GM20431 (cell line): ENCODE measurements at regions not wholly inside any gene's neighbourhood (a gene's known extent, or its start where the extent isn't known, plus 50 kb on each side); places are given as distances from the start of the nearest gene placed in this dataset.

Source experiments
- in situ Hi-C: fragments of 300-500 bp; cut with MseI, MboI; formaldehyde crosslinking; loops from one replicate; pipeline ENCODE4 v1.15.0; 2020; ENCODE audit warnings: low sequenced_read_pairs; ENCODE audit not compliant: unreplicated experiment

DNA sequence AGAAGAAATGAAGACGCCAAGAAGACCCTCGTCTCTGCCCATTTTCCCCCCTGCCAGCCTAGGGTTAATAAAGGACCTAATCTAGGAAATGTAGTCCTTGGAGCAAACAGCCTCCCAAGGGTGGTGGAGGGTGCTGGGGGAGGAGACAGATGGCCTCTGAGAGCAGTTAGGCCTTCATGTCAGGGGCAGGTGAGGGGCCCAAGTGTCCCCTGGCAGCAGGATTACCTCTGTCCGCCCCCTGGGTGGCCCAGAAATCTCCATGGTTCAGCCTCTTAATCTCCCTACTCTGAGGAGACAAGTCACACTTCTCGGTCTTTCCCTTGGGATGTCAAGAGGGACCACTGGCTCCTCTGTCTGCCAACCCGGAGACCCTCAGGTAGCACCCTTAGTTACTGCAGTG, 365.4 kb upstream of the TNRC6C start:
- in situ Hi-C loops = no loop called here

DNA sequence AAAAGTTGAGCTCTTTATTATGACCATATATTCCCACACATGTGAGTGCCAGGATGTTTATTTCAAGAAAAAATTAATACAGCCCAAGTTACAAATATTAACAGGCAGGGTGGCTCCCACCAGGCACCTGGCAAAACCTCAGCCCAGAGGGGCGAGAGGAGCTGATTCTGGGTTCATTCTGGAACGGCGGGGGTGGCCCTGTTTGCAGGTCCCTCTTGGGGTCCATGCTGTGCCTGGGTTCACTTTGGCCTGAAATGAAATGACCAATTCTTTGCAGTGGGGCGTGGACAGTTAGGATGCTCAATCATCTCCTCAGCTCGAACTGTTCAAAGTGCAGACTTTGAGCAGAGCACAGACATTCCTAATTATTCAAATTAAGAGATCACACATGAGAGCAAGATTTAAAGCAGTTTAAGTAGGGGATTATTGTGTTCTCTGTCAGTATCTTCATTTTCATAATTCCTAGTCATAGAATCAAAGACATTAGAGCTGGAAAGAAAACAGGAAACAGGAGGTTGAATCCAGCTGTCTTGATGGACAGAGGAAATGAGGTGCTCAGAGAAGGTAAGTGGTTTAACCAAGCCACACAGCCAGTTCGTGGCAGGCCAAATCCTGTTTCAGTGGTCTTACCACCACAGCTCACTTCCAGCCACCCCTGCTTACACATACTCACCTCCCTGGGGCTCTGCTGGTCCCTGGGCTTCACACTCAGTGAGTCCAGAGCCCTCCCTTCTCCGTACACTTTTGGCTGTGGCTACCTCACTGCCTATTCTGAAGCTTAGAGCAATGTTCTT, 363.9 kb upstream of the TNRC6C start:
- in situ Hi-C loops = no loop called here

DNA sequence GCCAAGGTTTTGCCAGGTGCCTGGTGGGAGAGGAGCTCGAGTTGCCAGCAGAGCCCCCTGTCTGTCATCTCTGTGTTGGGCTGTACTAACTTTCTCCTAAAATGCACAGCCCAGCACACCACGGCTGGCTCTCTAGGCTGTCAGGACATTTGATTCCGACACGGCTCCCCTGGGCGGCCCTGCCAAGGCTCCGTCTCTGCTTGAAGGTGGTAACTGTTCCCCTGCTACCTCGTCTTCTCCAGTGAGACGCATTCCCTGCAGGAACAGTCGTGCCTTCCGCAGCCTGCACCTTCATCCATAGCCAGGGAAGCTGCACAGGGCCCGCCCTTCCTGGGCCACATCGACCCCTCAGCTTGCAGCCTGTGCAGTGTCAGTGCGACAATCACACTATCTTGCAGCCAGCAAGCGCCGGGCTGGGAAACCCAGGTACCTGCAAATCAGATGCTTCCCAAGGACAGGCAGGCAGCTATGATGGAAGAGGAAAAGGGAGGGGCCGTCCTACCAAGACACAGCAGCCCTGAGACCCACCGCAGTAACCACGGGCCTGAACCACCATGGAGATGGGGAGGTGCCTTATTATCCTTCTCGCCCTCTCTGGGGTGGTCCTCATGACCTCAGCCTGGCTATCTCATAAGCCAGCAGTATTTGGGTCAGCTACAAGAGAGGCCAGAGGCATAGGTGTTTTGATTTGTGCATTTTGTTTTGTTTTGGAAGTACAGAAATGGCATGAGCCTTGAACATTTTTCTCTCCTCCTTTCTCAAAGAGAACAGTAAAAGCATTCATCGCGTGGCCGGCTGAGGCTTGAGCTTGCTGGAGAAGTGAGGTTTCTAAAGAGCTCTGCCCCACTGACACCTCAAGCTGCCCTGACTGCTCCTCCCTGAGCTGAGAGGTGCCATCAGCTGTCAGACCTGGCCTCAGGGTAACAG, 361.7 kb upstream of the TNRC6C start:
- in situ Hi-C loops = no loop called here

DNA sequence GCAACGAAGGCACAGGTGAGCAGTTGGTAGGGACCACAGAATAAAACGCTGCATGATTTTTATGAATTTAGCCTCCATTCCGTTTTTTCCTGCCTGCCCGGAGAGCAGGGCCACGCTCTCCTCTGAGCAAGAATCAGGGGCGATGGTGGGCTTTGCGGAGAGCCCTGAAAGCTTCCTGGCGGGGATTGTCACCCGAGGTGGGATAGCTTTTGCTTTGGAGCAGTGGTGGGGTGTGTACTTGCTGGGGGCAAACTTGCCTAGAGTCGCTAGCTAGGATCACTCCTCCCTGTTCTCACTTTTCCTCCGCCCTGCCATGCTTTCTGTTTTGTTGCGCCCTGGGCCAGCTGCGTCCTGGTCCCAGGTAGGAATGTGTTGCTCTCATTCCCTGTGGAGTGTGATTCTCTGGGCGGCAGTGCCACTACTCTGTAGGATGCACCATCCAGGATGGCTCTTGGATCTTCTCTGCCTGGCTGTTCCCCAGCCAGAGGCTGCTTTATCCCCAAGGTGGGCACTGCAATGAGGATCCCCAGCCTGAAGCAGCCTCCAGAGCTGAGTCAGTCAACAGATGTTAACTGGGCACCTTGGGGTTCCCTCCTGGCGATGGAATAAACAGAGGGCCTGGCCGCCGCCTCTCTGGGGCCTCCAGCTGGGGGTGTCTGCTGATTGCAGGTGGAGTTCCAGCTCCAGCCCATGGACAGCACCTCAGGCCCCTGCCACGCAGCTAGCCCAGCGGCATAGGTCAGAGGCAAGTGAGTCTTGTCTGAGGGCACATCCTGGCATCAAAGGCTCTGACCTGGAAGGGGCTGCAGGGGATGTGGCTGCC, 360.9 kb upstream of the TNRC6C start:
- in situ Hi-C loops = no loop called here

DNA sequence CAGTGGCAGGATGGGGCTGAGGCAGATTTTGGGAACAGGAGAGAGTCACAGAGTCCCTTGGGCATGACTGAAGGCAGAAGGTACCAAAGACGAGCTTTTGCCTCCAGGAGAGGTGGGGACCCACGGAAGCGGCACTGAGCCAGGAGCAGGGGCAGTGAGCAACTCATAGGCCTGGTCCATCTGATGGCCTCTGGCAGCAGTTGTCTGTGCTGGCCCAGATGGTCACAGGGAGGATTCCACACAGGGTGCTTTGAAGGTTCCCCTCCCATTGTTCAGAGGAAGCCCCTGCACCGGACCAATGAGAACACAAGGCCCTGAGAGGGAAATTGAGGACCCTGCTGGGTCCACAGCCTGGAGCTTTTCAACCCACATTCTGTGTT, 360.3 kb upstream of the TNRC6C start:
- in situ Hi-C loops = no loop called here

DNA sequence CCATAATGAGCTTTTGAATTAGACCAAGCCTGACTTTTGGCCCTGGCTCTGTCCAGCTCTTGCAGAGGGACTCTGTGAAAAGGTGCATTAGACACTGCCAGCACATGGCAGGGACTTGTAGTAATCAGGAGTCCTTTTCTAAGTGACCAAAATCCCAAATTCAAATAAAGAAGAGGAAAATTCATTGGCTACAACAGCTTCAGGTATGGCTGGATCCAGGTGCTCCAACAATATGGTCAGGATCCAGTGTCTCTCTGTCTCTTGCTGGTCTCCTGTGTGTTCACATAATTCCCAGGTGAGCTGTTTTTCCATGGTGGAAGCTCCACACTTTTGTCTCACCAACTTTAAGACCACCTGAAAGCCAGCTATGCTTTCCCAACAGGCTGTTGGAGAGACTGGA, 358.8 kb upstream of the TNRC6C start:
- in situ Hi-C loops = no loop called here

DNA sequence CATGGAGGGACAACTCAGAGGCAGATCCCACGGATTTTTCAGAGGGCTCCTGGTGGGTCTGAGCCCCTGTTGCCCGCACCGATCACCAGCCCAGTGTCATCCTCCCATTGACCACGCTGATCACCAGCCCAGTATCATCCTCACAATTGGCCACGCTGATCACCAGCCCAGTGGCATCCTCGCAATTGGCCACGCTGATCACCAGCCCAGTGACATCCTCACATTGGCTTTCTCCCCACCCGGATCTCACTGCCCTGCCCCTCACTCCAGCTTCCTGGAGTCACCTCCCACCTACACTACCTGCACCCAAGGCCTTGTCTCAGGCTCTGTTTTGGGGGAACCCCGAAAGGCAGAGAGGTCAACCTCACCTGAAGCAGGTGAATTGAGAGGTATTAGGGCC, 358.2 kb upstream of the TNRC6C start:
- in situ Hi-C loops = no loop called here

DNA sequence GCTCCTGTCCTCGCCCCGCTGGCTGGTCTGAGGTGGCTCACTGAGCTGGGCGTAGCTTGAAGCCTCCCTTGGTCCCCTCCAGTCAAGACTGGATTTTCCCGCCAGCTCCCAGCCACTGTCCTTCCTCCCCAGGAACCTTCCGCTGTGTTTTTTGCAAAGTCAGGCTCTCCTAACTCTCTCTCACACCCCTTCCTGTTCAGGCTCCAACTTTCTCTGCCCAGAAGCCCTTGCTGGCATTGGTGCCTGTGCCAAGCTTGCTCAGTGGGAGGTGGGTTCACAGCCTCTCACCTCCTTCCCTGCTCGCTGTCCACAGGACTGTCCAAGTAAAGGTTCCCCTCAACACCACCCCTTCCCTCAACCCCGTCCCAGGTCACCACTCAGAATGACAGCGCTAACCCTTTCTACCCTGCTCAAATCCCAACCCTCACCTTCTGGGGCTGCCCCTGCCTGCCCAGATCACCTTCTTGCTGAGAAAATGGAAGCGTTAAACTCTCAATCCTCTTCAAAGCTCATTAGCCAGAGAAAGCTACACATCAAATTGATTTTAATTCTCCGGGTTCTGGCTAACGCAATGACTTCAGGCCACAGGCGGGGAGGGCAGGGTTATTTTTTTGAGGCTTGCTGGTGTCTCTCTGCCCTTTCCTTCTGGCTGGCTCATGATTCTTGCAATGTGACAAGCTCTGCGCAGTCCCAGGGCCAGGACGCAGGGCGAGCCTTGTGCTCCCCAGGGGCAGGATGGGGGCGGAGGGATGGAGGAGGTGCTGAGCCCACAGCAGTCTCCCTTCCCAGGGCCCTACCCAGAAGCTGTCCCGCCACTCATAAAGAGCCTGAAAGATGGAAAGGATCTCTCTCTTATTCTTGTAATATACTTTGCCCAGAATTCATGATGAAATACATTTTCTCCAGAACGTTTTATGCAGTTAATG, 357.2 kb upstream of the TNRC6C start:
- in situ Hi-C loops = no loop called here

DNA sequence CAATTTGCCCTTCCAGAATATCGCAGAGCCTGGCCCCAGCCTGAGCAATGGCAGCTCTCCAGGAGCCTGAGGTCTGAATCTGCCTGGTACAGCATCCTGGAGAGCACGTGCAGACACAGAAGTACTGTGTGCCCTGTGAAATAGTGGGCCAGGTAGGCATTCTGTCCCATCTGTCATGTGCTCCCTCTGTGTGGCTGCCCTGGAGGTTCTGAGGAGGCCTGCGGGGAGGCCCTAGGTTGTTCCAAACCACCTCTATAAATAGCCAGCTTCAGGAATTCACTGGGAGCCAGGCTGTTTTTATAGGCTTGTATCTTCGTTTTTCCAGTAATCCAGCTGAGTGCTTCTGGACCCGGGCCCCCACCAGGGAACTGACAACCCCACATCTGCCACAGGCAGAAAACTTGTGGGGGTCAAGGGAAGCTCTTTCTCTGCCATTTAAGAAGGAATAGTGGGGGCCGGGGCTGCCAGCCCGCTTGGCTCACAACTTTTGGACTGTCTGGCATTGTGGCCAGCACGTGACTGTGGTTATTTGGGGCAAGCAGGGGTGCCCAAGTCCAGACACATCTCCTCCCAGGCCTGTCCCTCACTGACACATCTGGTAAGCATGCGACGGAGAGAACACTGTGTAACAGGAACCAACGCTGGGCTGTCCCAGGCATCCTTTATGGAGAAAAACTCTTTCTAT, 356.3 kb upstream of the TNRC6C start:
- in situ Hi-C loops = no loop called here

DNA sequence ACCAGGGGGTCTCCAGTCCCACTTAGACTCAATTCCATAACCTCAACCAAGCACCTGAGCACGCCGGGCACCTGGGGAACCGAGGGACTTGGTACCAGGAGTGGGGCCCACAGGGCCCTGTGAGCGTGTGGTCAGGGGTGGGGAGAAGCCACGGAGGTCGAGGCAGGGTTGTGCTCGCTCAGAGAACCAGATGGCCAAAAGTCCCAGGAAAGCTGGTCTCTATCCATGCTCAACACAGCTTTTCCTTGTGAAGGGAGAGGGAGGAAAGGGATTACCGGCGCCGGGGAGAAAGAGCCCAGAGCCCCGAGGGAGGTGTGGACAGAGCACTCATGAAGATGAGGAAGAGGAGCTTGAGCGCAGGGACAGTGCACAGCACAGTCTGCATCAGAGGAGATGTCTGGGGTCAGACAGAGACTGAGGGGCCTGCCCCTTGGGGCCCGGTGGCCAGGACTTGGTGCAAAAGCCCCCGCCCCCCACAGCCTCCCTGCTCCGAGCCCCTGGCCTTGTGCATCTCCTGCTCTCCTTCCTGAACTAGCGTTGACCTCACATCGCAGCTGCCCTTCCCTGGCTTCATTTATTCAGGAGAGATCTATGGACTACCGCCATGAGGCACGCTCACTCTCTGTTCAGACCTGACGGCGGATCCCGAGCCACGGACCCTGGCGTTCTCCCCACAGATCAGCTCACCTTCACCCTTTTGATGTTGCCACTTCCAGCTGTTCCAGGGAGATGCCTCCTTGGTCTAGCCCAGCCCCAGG, 355.4 kb upstream of the TNRC6C start:
- in situ Hi-C loops = no loop called here

DNA sequence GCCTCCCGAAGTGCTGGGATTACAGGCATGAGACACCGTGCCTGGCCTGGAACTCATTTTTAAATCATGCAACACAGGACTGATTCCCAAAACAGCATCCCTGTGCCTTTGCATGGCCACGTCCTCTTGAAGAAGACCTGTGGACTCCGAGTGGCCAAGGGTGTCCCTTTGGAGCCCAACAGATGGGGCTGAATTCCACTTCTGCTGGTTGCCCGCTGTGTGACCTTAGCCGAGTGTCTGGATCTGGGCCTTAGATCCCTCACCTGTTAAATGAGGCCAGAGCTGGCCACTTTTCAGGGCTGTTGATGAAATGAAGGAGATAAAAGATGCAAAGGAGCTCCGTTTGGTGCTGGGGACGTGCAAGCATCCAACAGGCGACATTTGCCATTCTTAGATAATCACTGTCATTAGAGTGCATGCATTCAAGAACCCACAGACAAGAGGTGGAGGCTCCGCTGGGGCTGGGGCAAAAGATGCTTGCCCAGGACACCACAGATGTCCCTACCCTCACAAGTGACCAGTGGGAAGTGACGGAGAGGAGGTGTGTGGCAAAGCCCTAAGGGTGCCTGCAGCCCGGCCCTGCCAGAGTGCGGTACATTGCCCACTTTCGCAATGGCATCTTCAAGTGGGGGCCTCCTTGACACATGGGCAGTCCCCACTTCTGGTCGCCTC, 354.1 kb upstream of the TNRC6C start:
- in situ Hi-C loops = no loop called here

DNA sequence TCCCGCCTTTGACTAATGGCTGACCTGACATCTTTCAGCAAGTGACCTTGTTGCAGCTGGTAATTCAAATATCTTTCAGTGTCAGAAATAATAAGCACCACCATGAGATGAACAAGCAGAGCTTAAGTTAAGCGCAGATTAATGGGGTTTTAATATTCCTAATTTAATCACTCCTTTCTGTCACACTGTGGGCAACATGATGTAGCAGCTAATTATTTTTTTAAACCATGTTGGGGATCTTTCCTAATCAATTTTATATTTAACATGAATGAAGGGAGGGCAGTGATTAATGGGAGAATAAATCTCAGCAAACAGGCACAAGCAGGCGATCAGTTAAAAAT, 353.6 kb upstream of the TNRC6C start:
- in situ Hi-C loops = no loop called here

DNA sequence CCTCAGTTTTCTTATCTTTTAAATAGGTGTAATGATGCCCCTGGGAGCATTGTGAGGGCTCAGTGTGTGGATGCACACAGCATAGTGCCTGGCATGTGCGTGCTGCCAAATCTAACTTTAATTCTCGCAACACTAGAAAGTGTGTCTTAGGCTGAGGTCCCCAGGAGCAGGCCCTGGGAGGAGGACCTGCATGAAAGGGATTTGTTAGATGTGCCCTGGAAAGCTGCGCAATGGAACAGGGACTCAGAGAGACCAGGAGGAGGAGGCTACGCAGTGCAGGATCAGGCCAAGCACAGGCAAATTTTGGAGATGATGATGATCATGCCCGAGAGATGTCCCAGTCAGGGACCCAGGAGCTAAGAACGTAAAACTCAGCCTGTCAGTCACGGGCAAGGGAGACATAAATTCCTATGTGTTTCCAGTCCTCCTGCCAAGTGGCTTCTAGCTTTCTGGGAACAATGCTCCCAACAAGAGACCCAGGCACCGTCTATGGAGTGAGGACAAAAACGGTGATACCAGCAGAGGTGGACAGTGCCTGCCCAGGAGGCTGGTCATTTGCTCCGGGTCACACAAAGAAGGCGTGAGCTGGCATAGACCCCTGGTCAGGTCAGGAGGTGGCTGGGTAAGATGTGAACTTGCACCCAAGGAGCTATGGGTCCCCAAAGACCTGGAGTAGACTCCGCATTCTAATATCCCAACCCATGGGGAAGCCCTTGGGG, 352.2 kb upstream of the TNRC6C start:
- in situ Hi-C loops = no loop called here

DNA sequence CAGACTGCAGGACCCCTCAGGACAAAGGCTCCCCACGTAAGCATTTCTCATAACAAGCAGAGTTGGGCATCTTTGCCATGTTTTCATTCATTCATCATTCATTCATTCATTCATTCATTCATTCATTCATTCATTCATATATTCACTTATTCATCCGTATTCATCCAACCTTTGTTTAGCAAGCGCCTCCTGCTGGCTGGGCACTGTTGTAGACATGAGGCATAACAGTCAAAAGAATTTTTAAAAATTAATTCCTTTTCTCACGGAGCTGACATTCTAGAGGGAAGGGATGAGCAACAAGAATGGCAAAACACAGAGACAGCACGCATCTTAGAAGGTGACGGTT, 351.7 kb upstream of the TNRC6C start:
- in situ Hi-C loops = no loop called here

DNA sequence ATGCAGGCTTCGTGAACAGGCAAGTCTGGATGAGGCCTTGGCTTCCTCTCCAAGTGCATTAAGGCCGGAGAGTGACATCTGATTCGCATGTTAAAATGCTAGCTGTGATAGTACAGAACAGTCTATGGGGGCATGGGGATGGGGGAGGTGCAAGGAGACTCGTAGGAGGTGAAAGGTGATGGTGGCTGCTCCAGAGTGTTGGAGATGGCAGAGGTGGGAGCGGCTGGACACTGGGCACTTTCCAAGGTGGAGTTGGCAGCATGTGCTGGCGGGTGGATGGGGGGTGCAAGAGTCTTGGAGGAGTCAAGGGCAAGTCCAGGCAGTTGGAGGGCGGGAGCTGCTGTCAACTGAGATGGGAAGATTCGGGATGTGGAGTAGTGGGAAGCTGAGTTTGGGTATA, 350.9 kb upstream of the TNRC6C start:
- in situ Hi-C loops = no loop called here

DNA sequence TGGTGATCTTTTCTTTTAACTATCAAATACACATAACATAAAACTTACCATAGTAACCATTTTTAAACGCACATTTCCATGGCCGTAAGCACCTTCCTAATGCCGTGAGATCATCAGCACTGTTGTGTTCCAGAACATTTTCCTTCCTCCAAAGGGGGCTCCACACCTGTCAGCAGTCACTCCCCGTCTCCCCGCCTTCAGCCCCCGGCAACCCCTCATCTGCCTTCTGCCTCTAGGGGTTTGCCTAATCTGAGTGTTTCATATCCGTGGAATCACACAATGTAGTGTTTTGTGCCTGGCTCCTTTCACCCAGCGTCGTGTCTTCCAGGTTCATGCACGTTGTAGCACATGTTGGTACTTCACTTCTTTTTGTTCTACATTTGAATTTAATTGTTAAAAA, 350.1 kb upstream of the TNRC6C start:
- in situ Hi-C loops = no loop called here
